ENCODE measurements at regions not wholly inside any gene's neighbourhood (a gene's known extent, or its start where the extent isn't known, plus 50 kb on each side); places are given as distances from the start of the nearest gene placed in this dataset.

GRCh38 chr2:118496870-118497611, 350.4 kb downstream of the EN1 start:
- Histone ChIP-seq H4K20me1 (no peaks in the 10 kb centered on the region), H3K4me2 (no peak overlapping the region), H3K4me1 (no peaks in the 10 kb centered on the region), H3K27ac (no peak overlapping the region), H3K36me3 (no peaks in the 10 kb centered on the region), H3K9me3 (replicated peaks in 1 of 11) (peaks cover 0 to 5% (median 3%) of the 10 kb centered on the region in 11 experiments; a peak in 7 of 22 replicates), H3K27me3 (no peaks in the 10 kb centered on the region), H3K9ac (no peak overlapping the region), H3K4me3 (no peak overlapping the region)
- no peak for TF ChIP-seq Cebpa-rat (IDR thresholded peaks at IDR 0.05)

- no peak; a peak in 1 of 22 replicates for TF ChIP-seq Cebpa-rat (IDR thresholded peaks at IDR 0.05)
- no peak overlapping the region for H3K4me3 ChIP-seq
- H4K20me1 ChIP-seq, result no peaks in the 10 kb centered on the region
Measured at GRCh38 chr2:118496467-118496866, 351.0 kb downstream of the EN1 start.

GRCh38 chr2:118495290-118495689, 352.2 kb downstream of the EN1 start:
- Histone ChIP-seq H3K9me3 (replicated peaks in 1 of 11) (peaks cover 0 to 8% (median 5%) of the 10 kb centered on the region in 11 experiments; a peak in 7 of 22 replicates), H3K27me3 (no peaks in the 10 kb centered on the region), H3K4me3 (no peak overlapping the region), H3K36me3 (no peaks in the 10 kb centered on the region), H3K4me2 (no peak overlapping the region), H3K9ac (no peak overlapping the region), H3K4me1 (no peaks in the 10 kb centered on the region), H3K27ac (no peak overlapping the region), H4K20me1 (no peaks in the 10 kb centered on the region)
- TF ChIP-seq Cebpa-rat (IDR thresholded peaks at IDR 0.05), result no peak

More at GRCh38 chr2:118496467-118496866, 351.0 kb downstream of the EN1 start:
- H3K9me3 ChIP-seq (replicated peaks in 1 of 11), result peaks cover 0 to 8% (median 5%) of the 10 kb centered on the region in 11 experiments; a peak in 7 of 22 replicates
- H3K4me2 ChIP-seq, result no peak overlapping the region
- H3K9ac ChIP-seq, result no peak overlapping the region
- H3K4me1 ChIP-seq, result no peaks in the 10 kb centered on the region
- no peaks in the 10 kb centered on the region for H3K27me3 ChIP-seq
- no peak overlapping the region for H3K27ac ChIP-seq
- no peaks in the 10 kb centered on the region for H3K36me3 ChIP-seq

- Histone ChIP-seq H3K9ac (no peak overlapping the region), H3K4me1 (no peaks in the 10 kb centered on the region), H3K9me3 (replicated peaks in 1 of 11) (peaks cover 0 to 8% (median 5%) of the 10 kb centered on the region in 11 experiments; a peak in 7 of 22 replicates), H3K4me2 (no peak overlapping the region), H3K36me3 (no peaks in the 10 kb centered on the region), H3K27ac (no peak overlapping the region), H3K4me3 (no peak overlapping the region), H4K20me1 (no peaks in the 10 kb centered on the region), H3K27me3 (no peaks in the 10 kb centered on the region)
- TF ChIP-seq Cebpa-rat (IDR thresholded peaks at IDR 0.05), result no peak
Measured at GRCh38 chr2:118493213-118493612, 354.2 kb downstream of the EN1 start.

- no peak for TF ChIP-seq Cebpa-rat (IDR thresholded peaks at IDR 0.05)
- H3K27me3 ChIP-seq, result no peaks in the 10 kb centered on the region
Measured at GRCh38 chr2:118492335-118492734, 355.1 kb downstream of the EN1 start.

GRCh38 chr2:118490330-118490729, 357.1 kb downstream of the EN1 start:
- no peaks in the 10 kb centered on the region for H3K36me3 ChIP-seq
- no peak overlapping the region for H3K4me3 ChIP-seq
- TF ChIP-seq Cebpa-rat (IDR thresholded peaks at IDR 0.05), result no peak
- H4K20me1 ChIP-seq, result no peaks in the 10 kb centered on the region
- no peak overlapping the region for H3K27ac ChIP-seq
- peaks cover 0 to 8% (median 5%) of the 10 kb centered on the region in 11 experiments; a peak in 7 of 22 replicates for H3K9me3 ChIP-seq (replicated peaks in 1 of 11)
- H3K9ac ChIP-seq, result no peak overlapping the region
- no peaks in the 10 kb centered on the region for H3K4me1 ChIP-seq
- no peak overlapping the region for H3K4me2 ChIP-seq
- H3K27me3 ChIP-seq, result no peaks in the 10 kb centered on the region

More at GRCh38 chr2:118492335-118492734, 355.1 kb downstream of the EN1 start:
- H3K4me2 ChIP-seq, result no peak overlapping the region
- no peak overlapping the region for H3K9ac ChIP-seq
- H3K9me3 ChIP-seq (replicated peaks in 1 of 11), result peaks cover 0 to 8% (median 5%) of the 10 kb centered on the region in 11 experiments; a peak in 7 of 22 replicates
- no peak overlapping the region for H3K27ac ChIP-seq
- H3K4me1 ChIP-seq, result no peaks in the 10 kb centered on the region
- H3K4me3 ChIP-seq, result no peak overlapping the region
- no peaks in the 10 kb centered on the region for H4K20me1 ChIP-seq
- no peaks in the 10 kb centered on the region for H3K36me3 ChIP-seq

- no peak for TF ChIP-seq Cebpa-rat (IDR thresholded peaks at IDR 0.05)
- H3K36me3 ChIP-seq, result no peaks in the 10 kb centered on the region
- no peak overlapping the region for H3K27ac ChIP-seq
- no peaks in the 10 kb centered on the region for H3K27me3 ChIP-seq
- H3K9me3 ChIP-seq (replicated peaks in 1 of 11), result peaks cover 0 to 8% (median 5%) of the 10 kb centered on the region in 11 experiments; a peak in 7 of 22 replicates
- H4K20me1 ChIP-seq, result no peaks in the 10 kb centered on the region
- H3K4me1 ChIP-seq, result no peaks in the 10 kb centered on the region
- no peak overlapping the region for H3K4me2 ChIP-seq
- H3K4me3 ChIP-seq, result no peak overlapping the region
- H3K9ac ChIP-seq, result no peak overlapping the region
Measured at GRCh38 chr2:118489712-118490299, 357.6 kb downstream of the EN1 start.

GRCh38 chr2:118481299-118481698, 366.1 kb downstream of the EN1 start:
- Histone ChIP-seq H3K36me3 (no peaks in the 10 kb centered on the region), H3K9ac (no peak overlapping the region), H3K9me3 (replicated peaks in 1 of 11) (no peaks in the 10 kb centered on the region)

GRCh38 chr2:118479020-118479419, 368.4 kb downstream of the EN1 start:
- Histone ChIP-seq H3K9ac (no peak overlapping the region), H3K4me1 (no peaks in the 10 kb centered on the region), H3K4me3 (no peak overlapping the region), H3K27ac (no peak overlapping the region), H3K9me3 (replicated peaks in 1 of 11) (no peaks in the 10 kb centered on the region), H4K20me1 (no peaks in the 10 kb centered on the region), H3K36me3 (no peaks in the 10 kb centered on the region), H3K4me2 (no peak overlapping the region), H3K27me3 (no peaks in the 10 kb centered on the region)
- TF ChIP-seq Cebpa-rat (IDR thresholded peaks at IDR 0.05), result no peak

More at GRCh38 chr2:118481299-118481698, 366.1 kb downstream of the EN1 start:
- no peak overlapping the region for H3K27ac ChIP-seq
- H3K4me2 ChIP-seq, result no peak overlapping the region
- no peak overlapping the region for H3K4me3 ChIP-seq
- no peaks in the 10 kb centered on the region for H3K4me1 ChIP-seq
- TF ChIP-seq Cebpa-rat (IDR thresholded peaks at IDR 0.05), result no peak
- H3K27me3 ChIP-seq, result no peaks in the 10 kb centered on the region
- no peaks in the 10 kb centered on the region for H4K20me1 ChIP-seq
